Hepatocyte (in vitro differentiated cells): ENCODE measurements at regions not wholly inside any gene's neighbourhood (a gene's known extent, or its start where the extent isn't known, plus 50 kb on each side); places are given as distances from the start of the nearest gene placed in this dataset.

ENCODE experiments used
- EZH2 ChIP-seq: fragments of 200-600 bp; sonication (generic); IDR thresholded peaks from 2 replicates; pipeline ENCODE4 v1.6.1; 2016; ENCODE audit warnings: antibody characterized with exemption, mild to moderate bottlenecking, borderline replicate concordance
- TF ChIP-seq, protein P1 (sequence below): fragments of 200-600 bp; sonication (generic); IDR thresholded peaks from 2 replicates; pipeline ENCODE4 v1.5.1; 2016; ENCODE audit warnings: antibody characterized with exemption, mild to moderate bottlenecking; ENCODE audit not compliant: poor library complexity

GRCh38 chr6:144921206-144921975 is 636.3 kb downstream of the UTRN start:
- TF ChIP-seq, protein P1, sequence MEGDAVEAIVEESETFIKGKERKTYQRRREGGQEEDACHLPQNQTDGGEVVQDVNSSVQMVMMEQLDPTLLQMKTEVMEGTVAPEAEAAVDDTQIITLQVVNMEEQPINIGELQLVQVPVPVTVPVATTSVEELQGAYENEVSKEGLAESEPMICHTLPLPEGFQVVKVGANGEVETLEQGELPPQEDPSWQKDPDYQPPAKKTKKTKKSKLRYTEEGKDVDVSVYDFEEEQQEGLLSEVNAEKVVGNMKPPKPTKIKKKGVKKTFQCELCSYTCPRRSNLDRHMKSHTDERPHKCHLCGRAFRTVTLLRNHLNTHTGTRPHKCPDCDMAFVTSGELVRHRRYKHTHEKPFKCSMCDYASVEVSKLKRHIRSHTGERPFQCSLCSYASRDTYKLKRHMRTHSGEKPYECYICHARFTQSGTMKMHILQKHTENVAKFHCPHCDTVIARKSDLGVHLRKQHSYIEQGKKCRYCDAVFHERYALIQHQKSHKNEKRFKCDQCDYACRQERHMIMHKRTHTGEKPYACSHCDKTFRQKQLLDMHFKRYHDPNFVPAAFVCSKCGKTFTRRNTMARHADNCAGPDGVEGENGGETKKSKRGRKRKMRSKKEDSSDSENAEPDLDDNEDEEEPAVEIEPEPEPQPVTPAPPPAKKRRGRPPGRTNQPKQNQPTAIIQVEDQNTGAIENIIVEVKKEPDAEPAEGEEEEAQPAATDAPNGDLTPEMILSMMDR, result no peak
- no peak for TF ChIP-seq EZH2
